Right cardiac atrium (tissue), 5 donors: ENCODE measurements at regions not wholly inside any gene's neighbourhood (a gene's known extent, or its start where the extent isn't known, plus 50 kb on each side); places are given as distances from the start of the nearest gene placed in this dataset.

Experiments used
- ATAC-seq, 2 donors: fragments of 200-7000 bp; cut with Tn5 transposase; one replicate each; pipeline versions ENCODE4 v1.8.0 to v1.9.1; 2020; ENCODE audit warnings: moderate library complexity in 2 of 2, mild to moderate bottlenecking in 1 of 2
- DNase-seq, 3 donors: peaks; one replicate each; pipeline ENCODE4 v3.0.0-alpha.2; 2020
- H3K27ac ChIP-seq: one replicate; pipeline ENCODE4 v1.5.1; 2013; ENCODE audit warnings: mild to moderate bottlenecking, low read length, control low read depth, moderate library complexity
- H3K27me3 ChIP-seq: one replicate; pipeline ENCODE4 v1.6.1; 2013; ENCODE audit not compliant: control insufficient read depth, insufficient read depth
- H3K4me1 ChIP-seq: one replicate; pipeline ENCODE4 v1.6.1; 2013; ENCODE audit warnings: low read length; ENCODE audit not compliant: control insufficient read depth, insufficient read depth
- H3K4me3 ChIP-seq: one replicate; pipeline ENCODE4 v1.5.1; 2013; ENCODE audit warnings: low read length, control low read depth
- H3K9me3 ChIP-seq: one replicate; pipeline ENCODE4 v1.6.1; 2013; ENCODE audit warnings: low read length; ENCODE audit not compliant: control insufficient read depth
- WGBS: extraction: QIAGEN DNeasy Blood & Tissue Kit; methylation state at CpG from one replicate; pipeline ENCODE4 v1.1.7; 2013; 5-methylcytosine and 5-hydroxymethylcytosine counted together
- intact Hi-C, 4 donors: fragments of 100-400 bp; cut with DNase I; formaldehyde crosslinking; loops; one replicate each; pipeline versions ENCODE4 v1.11.0 to v1.14.0; 2022 to 2023
- donor health status: healthy with polysubstance abuse.
- donor health status: DM: no; HTN: yes; CAD: no.
- donor health status: DM: no; HTN: no; CAD: no.
- donor health status: DM: no; HTN: yes; CAD: no; lungs with severe emphysema.
- donor health status: DM: yes; HTN: yes; CAD: no.

DNA sequence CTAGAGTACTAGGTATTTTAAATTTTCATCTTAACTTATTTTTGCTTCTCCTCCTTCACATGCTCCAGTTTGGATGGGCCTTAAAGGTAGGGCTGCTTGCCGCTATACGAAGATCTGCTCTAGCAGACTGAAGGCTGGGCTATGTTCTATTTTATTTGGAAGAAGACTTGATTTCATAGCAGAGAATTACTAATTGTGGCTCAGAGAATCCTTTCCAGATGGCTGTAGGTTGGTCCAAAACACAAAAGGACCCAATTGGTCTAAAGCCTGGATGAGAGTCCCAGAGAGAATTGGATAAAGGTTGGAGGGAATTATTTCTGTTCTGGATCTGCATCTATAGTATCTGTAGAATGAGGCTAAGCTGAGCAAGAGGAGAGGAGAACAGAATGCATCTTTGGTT is 719.4 kb upstream of the PTBP2 start:
- intact Hi-C loops = no loop called here
- 75% methylated on average over 2 of the region's 2 CpGs for WGBS

DNA sequence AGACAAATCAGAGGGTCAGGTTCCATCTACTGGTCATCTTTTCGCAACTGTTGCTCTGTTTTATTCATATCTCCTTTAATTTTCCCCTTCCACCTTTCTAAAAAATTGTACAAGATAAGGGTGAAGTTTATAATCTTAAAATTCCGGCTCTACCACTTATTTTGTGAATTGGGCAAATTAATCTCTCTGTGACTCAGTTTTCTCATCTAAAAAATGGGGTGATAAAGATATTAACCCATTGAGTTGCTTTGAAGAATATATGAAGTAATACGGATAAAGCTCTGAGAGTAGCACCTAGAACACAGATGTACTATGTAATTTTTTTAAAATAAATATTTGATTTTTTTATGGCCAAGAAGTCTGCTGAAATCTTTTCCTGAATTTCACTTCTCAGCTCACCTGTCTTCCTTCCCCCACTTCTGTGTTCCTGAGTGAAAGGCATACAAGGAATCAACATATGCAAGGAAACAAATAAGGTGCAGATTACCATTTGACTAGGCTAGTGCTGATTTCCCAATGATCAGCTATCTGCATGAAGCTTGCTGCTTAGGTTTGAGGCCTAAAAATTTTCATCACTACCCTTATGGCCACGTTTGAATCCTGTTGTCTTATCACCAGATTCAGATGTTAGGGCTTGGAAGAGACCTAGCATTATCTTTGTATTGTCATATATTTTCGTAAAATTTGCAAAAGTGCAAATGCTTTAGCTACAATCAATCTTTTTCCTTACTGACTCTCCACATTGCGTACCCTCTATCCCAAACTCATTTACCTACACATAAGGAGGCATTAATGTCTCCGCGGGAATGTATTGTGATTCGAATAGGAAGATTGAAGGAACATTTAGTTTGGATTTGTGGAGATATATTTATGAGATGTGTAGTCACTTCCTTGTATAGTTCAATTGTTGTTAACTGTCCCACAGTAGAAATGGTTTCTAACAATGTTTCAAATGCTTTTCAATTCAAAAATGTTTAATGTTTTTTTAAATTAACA is 718.3 kb upstream of the PTBP2 start:
- intact Hi-C loops = no loop called here
- H3K4me1 ChIP-seq = no peaks in the 10 kb centered on the region
- no peak for ATAC-seq
- no peak overlapping the region for H3K27ac ChIP-seq
- H3K27me3 ChIP-seq = no peaks in the 10 kb centered on the region
- H3K4me3 ChIP-seq = no peak overlapping the region
- no peak for DNase-seq
- no peaks in the 10 kb centered on the region for H3K9me3 ChIP-seq
- 72% methylated on average over 9 of the region's 9 CpGs for WGBS

More for the DNA sequence above, 719.4 kb upstream of the PTBP2 start:
- Histone ChIP-seq H3K27ac (no peak overlapping the region), H3K27me3 (no peaks in the 10 kb centered on the region), H3K4me3 (no peak overlapping the region), H3K4me1 (no peaks in the 10 kb centered on the region), H3K9me3 (no peaks in the 10 kb centered on the region)
- ATAC-seq = no peak
- DNase-seq = no peak

DNA sequence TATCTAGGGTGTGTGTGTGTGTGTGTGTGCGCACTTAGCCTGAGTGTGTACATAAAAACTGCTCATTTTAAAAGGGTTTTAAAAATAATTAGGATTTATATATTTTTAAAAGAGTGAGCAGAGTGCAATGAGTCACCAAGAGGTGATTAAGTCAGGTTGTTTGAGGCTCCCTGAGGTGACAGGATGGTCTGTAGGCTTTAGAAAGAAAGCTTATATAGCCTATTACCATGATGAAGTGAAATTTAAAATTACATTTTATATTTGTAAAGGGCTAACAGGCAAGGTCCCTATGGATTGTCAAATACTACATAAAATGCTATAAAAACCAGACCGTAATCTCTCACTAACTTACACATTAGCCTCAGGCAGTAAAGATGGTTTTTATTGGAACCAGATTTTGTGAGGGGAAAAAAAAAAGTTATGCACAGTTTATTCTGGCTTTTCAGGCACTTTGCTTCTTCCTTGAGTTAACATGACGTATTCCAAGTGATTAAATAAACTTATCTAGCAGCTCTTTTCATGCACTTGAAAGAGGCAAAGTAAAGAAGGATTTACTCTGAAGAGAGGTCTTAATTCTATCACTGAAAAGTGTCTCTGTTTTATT is 711.7 kb upstream of the PTBP2 start:
- Histone ChIP-seq H3K27me3 (no peaks in the 10 kb centered on the region), H3K4me1 (no peaks in the 10 kb centered on the region), H3K4me3 (no peak overlapping the region), H3K27ac (no peak overlapping the region), H3K9me3 (no peaks in the 10 kb centered on the region)
- ATAC-seq = no peak
- intact Hi-C loops = no loop called here
- DNase-seq = no peak
- WGBS = 67% methylated on average over 3 of the region's 3 CpGs

DNA sequence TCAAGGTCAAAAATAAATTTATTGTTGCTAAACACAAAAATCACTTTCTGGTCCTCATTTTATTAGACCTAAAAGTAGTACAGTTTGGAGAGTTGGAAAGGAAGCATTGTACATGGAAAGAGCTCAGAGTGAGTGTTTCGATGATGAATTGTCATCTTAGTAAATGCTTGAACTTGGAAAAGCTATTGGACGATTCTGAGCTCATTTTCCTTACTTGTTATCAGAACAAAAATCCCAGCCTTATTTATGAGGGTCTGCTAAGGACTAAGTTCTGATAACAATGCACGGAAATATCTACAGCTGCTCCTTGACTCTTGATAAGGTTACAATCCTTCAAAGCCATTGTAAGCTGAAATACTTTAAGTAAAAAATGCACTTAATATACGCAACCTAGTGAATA is 710.0 kb upstream of the PTBP2 start:
- Histone ChIP-seq H3K9me3 (no peaks in the 10 kb centered on the region), H3K4me1 (no peaks in the 10 kb centered on the region), H3K27ac (no peak overlapping the region), H3K4me3 (no peak overlapping the region), H3K27me3 (no peaks in the 10 kb centered on the region)
- ATAC-seq (no peak), DNase-seq (no peak)
- 43% methylated on average over 4 of the region's 4 CpGs for WGBS
- intact Hi-C loops = no loop called here

DNA sequence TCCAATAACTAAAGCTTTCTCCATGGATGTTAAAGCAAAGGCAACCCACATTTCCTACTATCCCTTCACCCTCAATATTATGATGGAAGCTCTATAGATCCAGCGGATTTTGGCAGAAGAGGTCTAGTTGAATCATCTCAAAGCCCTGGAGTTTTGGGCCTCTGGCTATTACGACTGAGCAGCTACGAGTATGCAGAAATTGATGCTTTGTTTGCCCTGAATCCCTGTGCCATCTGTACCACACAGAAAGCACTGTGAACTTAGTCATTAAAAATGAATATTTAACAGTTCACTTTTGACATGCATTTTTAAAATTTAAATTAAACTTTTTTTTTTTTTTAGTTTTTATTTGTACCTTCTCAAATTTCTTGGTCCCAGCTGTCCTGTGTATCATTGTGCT is 705.4 kb upstream of the PTBP2 start:
- 89% methylated on average over 3 of the region's 3 CpGs for WGBS
- ATAC-seq (no peak), DNase-seq (no peak)
- Histone ChIP-seq H3K4me1 (no peaks in the 10 kb centered on the region), H3K4me3 (no peak overlapping the region), H3K27me3 (no peaks in the 10 kb centered on the region), H3K27ac (no peak overlapping the region), H3K9me3 (no peaks in the 10 kb centered on the region)
- intact Hi-C loops = no loop called here

DNA sequence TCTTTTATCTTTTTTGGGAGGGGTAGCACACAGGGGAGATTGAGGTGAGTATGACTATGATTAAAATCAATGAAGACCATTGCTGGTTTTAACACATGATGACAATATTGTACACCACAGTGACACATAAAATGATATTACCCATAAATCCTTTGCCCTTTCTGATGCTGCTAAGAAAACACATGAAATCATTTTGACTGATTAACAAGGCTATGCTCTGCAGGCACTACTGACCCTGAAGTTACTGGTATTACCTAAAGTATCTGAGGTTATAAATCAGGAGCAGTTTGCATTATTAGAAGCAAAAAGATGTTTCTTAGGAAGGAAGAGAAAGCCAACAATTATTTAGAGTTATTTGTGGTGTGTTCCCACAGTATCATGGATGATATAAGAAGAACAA is 701.2 kb upstream of the PTBP2 start:
- ATAC-seq = no peak

DNA sequence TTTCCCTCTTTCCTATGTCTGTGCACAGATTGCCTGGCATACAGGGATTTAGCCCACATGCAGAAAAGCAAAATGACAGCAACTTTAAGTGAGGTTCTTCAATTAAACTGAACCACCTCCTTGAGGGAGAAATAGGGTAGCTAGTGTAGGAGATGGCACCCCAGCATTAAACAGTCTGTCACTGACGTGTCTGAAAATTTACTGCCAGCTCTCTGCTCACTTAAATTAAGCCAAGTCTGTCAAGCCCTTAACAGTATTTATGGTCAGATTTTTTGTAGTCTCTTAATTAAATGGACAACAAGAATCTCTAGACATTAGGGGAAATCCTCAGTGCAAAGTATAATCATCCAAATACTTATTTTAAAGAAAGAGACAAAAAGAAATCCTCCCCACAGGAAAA is 696.5 kb upstream of the PTBP2 start:
- 77% methylated on average over 1 of the region's 1 CpG for WGBS
- H3K9me3 ChIP-seq = no peaks in the 10 kb centered on the region
- no peak for DNase-seq
- no peaks in the 10 kb centered on the region for H3K4me1 ChIP-seq
- no peak overlapping the region for H3K27ac ChIP-seq
- intact Hi-C loops = no loop called here
- H3K4me3 ChIP-seq = no peak overlapping the region
- no peak for ATAC-seq
- H3K27me3 ChIP-seq = no peaks in the 10 kb centered on the region

More for the DNA sequence above, 701.2 kb upstream of the PTBP2 start:
- no peaks in the 10 kb centered on the region for H3K27me3 ChIP-seq
- DNase-seq = no peak
- no peak overlapping the region for H3K27ac ChIP-seq
- H3K4me1 ChIP-seq = no peaks in the 10 kb centered on the region
- no peak overlapping the region for H3K4me3 ChIP-seq
- intact Hi-C loops = no loop called here
- no peaks in the 10 kb centered on the region for H3K9me3 ChIP-seq

DNA sequence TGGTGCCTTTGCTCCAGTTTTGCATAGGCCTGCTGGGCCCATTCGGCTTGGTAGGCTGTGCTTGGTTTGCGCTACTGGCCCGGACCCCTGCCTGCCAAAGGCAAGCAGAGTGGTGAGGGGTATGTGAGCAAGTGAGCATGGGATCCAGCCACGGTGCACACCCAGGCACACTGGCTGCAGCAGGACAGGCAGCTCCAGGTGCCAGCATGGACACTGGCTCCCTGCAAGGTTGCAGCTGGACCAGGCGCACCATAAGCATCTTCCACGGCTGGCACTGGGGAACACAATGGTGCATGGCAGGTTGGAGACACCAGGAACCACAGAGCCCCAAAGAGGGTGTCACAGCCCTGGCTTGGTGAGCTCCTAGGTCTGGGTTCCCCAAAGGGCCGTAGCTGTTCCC is 693.5 kb upstream of the PTBP2 start:
- Histone ChIP-seq H3K27me3 (no peaks in the 10 kb centered on the region), H3K9me3 (no peaks in the 10 kb centered on the region), H3K27ac (no peak overlapping the region), H3K4me1 (no peaks in the 10 kb centered on the region), H3K4me3 (no peak overlapping the region)
- intact Hi-C loops = no loop called here
- DNase-seq = peak in 1 of 3 donors; percentile 9
- 97% methylated on average over 7 of the region's 7 CpGs for WGBS
- ATAC-seq = no peak

DNA sequence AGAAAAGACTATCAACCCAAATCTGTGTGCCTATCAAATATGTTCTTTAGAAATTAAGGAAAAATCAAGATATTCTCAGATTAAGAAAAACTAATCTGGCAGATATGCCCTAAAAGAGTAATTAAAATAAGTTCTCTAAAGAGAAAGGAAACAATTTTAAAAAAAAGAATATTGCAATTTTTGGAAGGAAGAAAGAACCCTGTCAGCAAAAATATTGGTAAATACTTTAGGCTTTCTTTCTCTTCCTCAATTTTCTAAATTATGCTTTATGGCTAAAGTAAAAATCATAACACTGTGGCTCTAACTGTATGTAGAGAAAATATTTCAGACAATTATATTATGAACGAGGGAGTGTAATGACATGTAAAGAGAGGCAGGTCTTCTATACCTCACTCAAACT is 691.3 kb upstream of the PTBP2 start:
- intact Hi-C loops = no loop called here
- H3K27me3 ChIP-seq = no peaks in the 10 kb centered on the region
- H3K4me3 ChIP-seq = no peak overlapping the region
- H3K4me1 ChIP-seq = no peaks in the 10 kb centered on the region
- DNase-seq (no peak), ATAC-seq (no peak)
- WGBS = 91% methylated on average over 1 of the region's 1 CpG
- no peaks in the 10 kb centered on the region for H3K9me3 ChIP-seq
- no peak overlapping the region for H3K27ac ChIP-seq

DNA sequence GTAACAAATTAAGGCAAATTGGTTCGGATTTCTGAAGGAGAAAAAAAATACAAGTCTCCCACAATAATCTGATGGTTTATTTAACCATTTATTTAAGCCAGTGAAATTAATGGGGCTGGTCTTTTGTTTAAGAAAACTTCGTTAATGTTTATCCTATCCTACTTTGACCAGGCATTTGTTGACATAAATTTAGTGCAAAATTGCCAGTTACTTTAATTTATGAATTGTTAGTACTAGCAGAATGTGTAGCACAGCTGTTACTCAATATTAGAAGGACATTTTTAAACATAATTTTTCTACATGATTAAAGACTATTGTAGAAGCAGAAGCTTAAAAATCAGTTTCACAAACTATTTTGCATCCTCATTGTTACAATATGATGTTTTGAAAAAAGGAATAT is 687.6 kb upstream of the PTBP2 start:
- Histone ChIP-seq H3K9me3 (no peaks in the 10 kb centered on the region), H3K27ac (no peak overlapping the region), H3K4me3 (no peak overlapping the region), H3K4me1 (no peaks in the 10 kb centered on the region), H3K27me3 (no peaks in the 10 kb centered on the region)
- ATAC-seq (no peak), DNase-seq (no peak)
- 69% methylated on average over 2 of the region's 2 CpGs for WGBS
- intact Hi-C loops = no loop called here

DNA sequence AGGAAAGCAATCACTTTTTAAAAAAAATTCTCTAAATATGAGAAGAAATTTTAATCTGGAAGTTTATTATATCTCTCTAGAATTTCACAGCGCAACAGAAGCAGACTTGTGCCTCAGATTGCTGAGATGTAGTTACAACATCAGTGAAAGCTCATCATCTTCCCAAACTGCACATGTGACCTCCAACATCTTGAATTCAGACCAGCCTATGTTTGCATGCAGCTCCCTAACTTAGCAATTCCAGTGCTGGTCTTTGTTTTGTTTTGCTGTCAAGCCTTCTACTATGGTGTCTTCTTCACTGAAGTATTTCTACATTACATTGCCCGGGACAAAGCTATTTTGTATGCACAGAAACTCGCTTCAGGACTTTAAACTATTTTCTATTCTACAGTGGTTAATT is 684.8 kb upstream of the PTBP2 start:
- 81% methylated on average over 3 of the region's 3 CpGs for WGBS
- ATAC-seq = no peak

More for the DNA sequence above, 684.8 kb upstream of the PTBP2 start:
- Histone ChIP-seq H3K9me3 (no peaks in the 10 kb centered on the region), H3K4me1 (no peaks in the 10 kb centered on the region), H3K27ac (no peak overlapping the region), H3K27me3 (no peaks in the 10 kb centered on the region), H3K4me3 (no peak overlapping the region)
- intact Hi-C loops = no loop called here
- DNase-seq = no peak
